Prostate gland (tissue), 2 donors: ENCODE measurements at regions not wholly inside any gene's neighbourhood (a gene's known extent, or its start where the extent isn't known, plus 50 kb on each side); places are given as distances from the start of the nearest gene placed in this dataset.

Experiments used
- DNase-seq: peaks from one replicate; pipeline ENCODE4 v3.0.0-alpha.2; 2019; ENCODE audit warnings: low spot score
- H3K27ac ChIP-seq, 2 donors: fragments of 200-600 bp; sonication (generic); 2 replicates each; pipeline ENCODE4 v1.5.1; 2017 to 2019
- H3K27me3 ChIP-seq: fragments of 200-600 bp; sonication (generic); replicated peaks from 2 replicates; pipeline ENCODE4 v1.5.1; 2019; ENCODE audit not compliant: insufficient read depth
- H3K36me3 ChIP-seq, 2 donors: fragments of 200-600 bp; sonication (generic); 1 replicate in 1 of 2; 2 replicates in 1 of 2; pipeline versions ENCODE4 v1.5.1 to v1.8.1; 2017 to 2019
- H3K4me1 ChIP-seq: fragments of 200-600 bp; sonication (generic); replicated peaks from 2 replicates; pipeline ENCODE4 v1.5.1; 2019
- H3K4me3 ChIP-seq, 2 donors: fragments of 200-600 bp; sonication (generic); 2 replicates each; pipeline ENCODE4 v1.5.1; 2017 to 2019
- H3K9me3 ChIP-seq: fragments of 200-600 bp; sonication (generic); 2 replicates; pipeline ENCODE4 v1.5.1; 2017
- CTCF ChIP-seq, 4 experiments: fragments of 200-600 bp in 2 of 4; fragments of 450-650 bp in 2 of 4; sonication (generic) in 2 of 4; IDR thresholded peaks; 1 replicate in 3 of 4; 2 replicates in 1 of 4; pipeline ENCODE4 v1.5.1; 2016 to 2019; ENCODE audit warnings: antibody characterized with exemption in 4 of 4, mild to moderate bottlenecking in 2 of 4, moderate library complexity in 2 of 4
- POLR2A ChIP-seq: fragments of 450-650 bp; IDR thresholded peaks from one replicate; pipeline ENCODE4 v1.6.1; 2016; ENCODE audit warnings: antibody characterized with exemption, mild to moderate bottlenecking
- POLR2AphosphoS5 ChIP-seq: sonication (generic); formaldehyde crosslinking; IDR thresholded peaks from one replicate; pipeline ENCODE4 v1.6.1; 2017; ENCODE audit warnings: antibody characterized with exemption
- WGBS: methylation state at CpG from one replicate; pipeline ENCODE4 v1.1.5; 2018; 5-methylcytosine and 5-hydroxymethylcytosine counted together
- intact Hi-C: fragments of 100-400 bp; cut with DNase I; formaldehyde crosslinking; loops from one replicate; pipeline ENCODE4 v1.14.2; 2022

GRCh38 chr2:66305718-66306117, 129.2 kb upstream of the MEIS1 start:
- peak; percentile 31 for DNase-seq
- H3K9me3 ChIP-seq = no peaks in the 10 kb centered on the region
- intact Hi-C loops = no loop called here
- TF ChIP-seq POLR2AphosphoS5 = peak; percentile 57
- TF ChIP-seq POLR2A = no peak
- TF ChIP-seq CTCF (IDR thresholded peaks at IDR 0.05) = no peak
- no peaks in the 10 kb centered on the region for H3K4me1 ChIP-seq
- H3K36me3 ChIP-seq = no peaks in the 10 kb centered on the region
- no peaks in the 10 kb centered on the region for H3K27me3 ChIP-seq
- no peak overlapping the region for H3K4me3 ChIP-seq
- H3K27ac ChIP-seq = no peak overlapping the region
- 15% methylated on average over 12 of the region's 12 CpGs for WGBS

- no peak for DNase-seq
- 99% methylated on average over 4 of the region's 4 CpGs for WGBS
- intact Hi-C loops = no loop called here
- TF ChIP-seq CTCF (IDR thresholded peaks at IDR 0.05) = no peak
- no peak for TF ChIP-seq POLR2AphosphoS5
- TF ChIP-seq POLR2A = no peak
- Histone ChIP-seq H3K4me1 (no peaks in the 10 kb centered on the region), H3K4me3 (no peak overlapping the region), H3K27ac (no peak overlapping the region), H3K27me3 (no peaks in the 10 kb centered on the region), H3K9me3 (no peaks in the 10 kb centered on the region), H3K36me3 (no peaks in the 10 kb centered on the region)
Observed at GRCh38 chr2:66303471-66303870, 131.5 kb upstream of the MEIS1 start.

- TF ChIP-seq POLR2AphosphoS5 (no peak), POLR2A (no peak), CTCF (IDR thresholded peaks at IDR 0.05) (no peak)
- no peak for DNase-seq
- H3K9me3 ChIP-seq = no peaks in the 10 kb centered on the region
- H3K27me3 ChIP-seq = no peaks in the 10 kb centered on the region
- no peaks in the 10 kb centered on the region for H3K36me3 ChIP-seq
- intact Hi-C loops = no loop called here
- H3K4me3 ChIP-seq = no peak overlapping the region
- no peaks in the 10 kb centered on the region for H3K4me1 ChIP-seq
- no peak overlapping the region for H3K27ac ChIP-seq
- 90% methylated on average over 9 of the region's 9 CpGs for WGBS
Observed at GRCh38 chr2:66301767-66302140, 133.2 kb upstream of the MEIS1 start.

- intact Hi-C loops = no loop called here
- Histone ChIP-seq H3K36me3 (no peaks in the 10 kb centered on the region), H3K27me3 (no peaks in the 10 kb centered on the region), H3K4me3 (no peak overlapping the region), H3K4me1 (no peaks in the 10 kb centered on the region), H3K27ac (no peak overlapping the region), H3K9me3 (no peaks in the 10 kb centered on the region)
- no peak for TF ChIP-seq POLR2A
- TF ChIP-seq CTCF (IDR thresholded peaks at IDR 0.05) = no peak
- no peak for TF ChIP-seq POLR2AphosphoS5
- 55% methylated on average over 20 of the region's 20 CpGs for WGBS
- DNase-seq = no peak
Observed at GRCh38 chr2:66301022-66301766, 133.7 kb upstream of the MEIS1 start.

GRCh38 chr2:66283787-66284186, 151.1 kb upstream of the MEIS1 start:
- intact Hi-C loops = no loop called here
- 55% methylated on average over 1 of the region's 1 CpG for WGBS
- no peak for TF ChIP-seq CTCF (IDR thresholded peaks at IDR 0.05)
- no peak for TF ChIP-seq POLR2A
- no peak for TF ChIP-seq POLR2AphosphoS5

More at GRCh38 chr2:66283787-66284186, 151.1 kb upstream of the MEIS1 start:
- H3K36me3 ChIP-seq = no peaks in the 10 kb centered on the region
- H3K27me3 ChIP-seq = no peaks in the 10 kb centered on the region
- no peaks in the 10 kb centered on the region for H3K4me1 ChIP-seq
- no peak overlapping the region for H3K27ac ChIP-seq
- no peaks in the 10 kb centered on the region for H3K9me3 ChIP-seq
- DNase-seq = no peak
- no peak overlapping the region for H3K4me3 ChIP-seq
